ENCODE measurements at regions not wholly inside any gene's neighbourhood (a gene's known extent, or its start where the extent isn't known, plus 50 kb on each side); places are given as distances from the start of the nearest gene placed in this dataset.

GRCh38 chr20:55488593-55488992 is 516.7 kb downstream of the CBLN4 start:
- Histone ChIP-seq H3K9me3 (ENCODE audit: insufficient read depth, low read depth) (no peaks in the 10 kb centered on the region; the same call in 1 of the 2 replicates), H2AFZ (no peak overlapping the region), H4K20me1 (ENCODE audit: insufficient read depth) (0 out of 2 replicates have a peak, but pooled peaks cover 2% of the 10 kb centered on the region), H3K27ac (no peak overlapping the region), H3K4me3 (no peak overlapping the region), H3K27me3 (ENCODE audit: insufficient read depth, low read depth) (no peaks in the 10 kb centered on the region), H3K79me2 (ENCODE audit: low read depth) (no peaks in the 10 kb centered on the region), H3K4me1 (replicated peaks; ENCODE audit: insufficient read depth) (no peaks in the 10 kb centered on the region), H3K36me3 (ENCODE audit: low read depth) (no peaks in the 10 kb centered on the region), H3F3A (ENCODE audit: insufficient read depth, low read depth) (no peaks in the 10 kb centered on the region), H3K9me2 (ENCODE audit: insufficient read depth) (no peaks in the 10 kb centered on the region), H3K4me2 (no peak overlapping the region)
- POLR2A ChIA-PET (ENCODE audit: unreplicated experiment): no interaction called here
- intact Hi-C loops (cut with micrococcal nuclease; ENCODE audit: unreplicated experiment): no loop called here
- TF ChIP-seq, protein P1, sequence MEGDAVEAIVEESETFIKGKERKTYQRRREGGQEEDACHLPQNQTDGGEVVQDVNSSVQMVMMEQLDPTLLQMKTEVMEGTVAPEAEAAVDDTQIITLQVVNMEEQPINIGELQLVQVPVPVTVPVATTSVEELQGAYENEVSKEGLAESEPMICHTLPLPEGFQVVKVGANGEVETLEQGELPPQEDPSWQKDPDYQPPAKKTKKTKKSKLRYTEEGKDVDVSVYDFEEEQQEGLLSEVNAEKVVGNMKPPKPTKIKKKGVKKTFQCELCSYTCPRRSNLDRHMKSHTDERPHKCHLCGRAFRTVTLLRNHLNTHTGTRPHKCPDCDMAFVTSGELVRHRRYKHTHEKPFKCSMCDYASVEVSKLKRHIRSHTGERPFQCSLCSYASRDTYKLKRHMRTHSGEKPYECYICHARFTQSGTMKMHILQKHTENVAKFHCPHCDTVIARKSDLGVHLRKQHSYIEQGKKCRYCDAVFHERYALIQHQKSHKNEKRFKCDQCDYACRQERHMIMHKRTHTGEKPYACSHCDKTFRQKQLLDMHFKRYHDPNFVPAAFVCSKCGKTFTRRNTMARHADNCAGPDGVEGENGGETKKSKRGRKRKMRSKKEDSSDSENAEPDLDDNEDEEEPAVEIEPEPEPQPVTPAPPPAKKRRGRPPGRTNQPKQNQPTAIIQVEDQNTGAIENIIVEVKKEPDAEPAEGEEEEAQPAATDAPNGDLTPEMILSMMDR (conservative IDR thresholded peaks at IDR 0.05): no peak
- no peak for TF ChIP-seq EZH2 (IDR thresholded peaks at IDR 0.05; ENCODE audit: low read depth)
- no TSS peak for BruUV-seq (replicated peaks)
- CTCF ChIA-PET: no interaction called here
- DNase-seq: no peak

- H3K79me2 ChIP-seq (ENCODE audit: low read depth): no peaks in the 10 kb centered on the region
- no peak overlapping the region for H2AFZ ChIP-seq
- H3K4me3 ChIP-seq: no peak overlapping the region
- H4K20me1 ChIP-seq (ENCODE audit: insufficient read depth): 0 out of 2 replicates have a peak, but pooled peaks cover 4% of the 10 kb centered on the region
- intact Hi-C loops (cut with micrococcal nuclease; ENCODE audit: unreplicated experiment): no loop called here
- no TSS peak for BruUV-seq (replicated peaks)
- no peak for DNase-seq
- H3K27ac ChIP-seq: no peak overlapping the region
- H3K4me2 ChIP-seq: no peak overlapping the region
- ChIA-PET POLR2A (ENCODE audit: unreplicated experiment) (no interaction called here), CTCF (no interaction called here)
- no peaks in the 10 kb centered on the region for H3K9me2 ChIP-seq (ENCODE audit: insufficient read depth)
- H3K36me3 ChIP-seq (ENCODE audit: low read depth): no peaks in the 10 kb centered on the region
- TF ChIP-seq, protein P1 (conservative IDR thresholded peaks at IDR 0.05): no peak
- TF ChIP-seq EZH2 (IDR thresholded peaks at IDR 0.05; ENCODE audit: low read depth): no peak
- H3F3A ChIP-seq (ENCODE audit: insufficient read depth, low read depth): no peaks in the 10 kb centered on the region
- no peaks in the 10 kb centered on the region; the same call in 1 of the 2 replicates for H3K9me3 ChIP-seq (ENCODE audit: insufficient read depth, low read depth)
- no peaks in the 10 kb centered on the region for H3K4me1 ChIP-seq (replicated peaks; ENCODE audit: insufficient read depth)
- peaks cover 26% of the 10 kb centered on the region for H3K27me3 ChIP-seq (ENCODE audit: insufficient read depth, low read depth)
Measured at GRCh38 chr20:55478724-55479450, 526.4 kb downstream of the CBLN4 start.

DNA sequence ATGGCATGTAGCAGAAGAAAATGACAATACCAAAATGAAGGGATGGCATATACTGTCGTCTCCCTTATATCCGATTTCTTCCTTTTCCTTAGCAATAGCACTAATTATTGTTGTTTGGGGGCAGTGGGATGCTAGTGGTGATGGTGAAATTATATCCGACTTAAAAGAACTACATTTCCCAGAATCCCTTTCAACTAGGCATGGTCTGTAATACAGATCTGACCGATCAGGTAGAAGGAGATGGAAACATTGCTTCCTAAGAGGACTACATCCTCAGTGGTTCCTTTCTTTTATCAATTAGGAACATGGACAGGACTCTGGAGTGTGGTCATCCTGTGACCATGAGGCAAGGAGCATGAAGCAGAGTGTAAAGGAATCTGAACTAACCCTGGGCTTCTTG is 532.6 kb downstream of the CBLN4 start:
- no peak overlapping the region for H3K4me2 ChIP-seq
- peaks cover 12% of the 10 kb centered on the region for H3K27me3 ChIP-seq (ENCODE audit: insufficient read depth, low read depth)
- BruUV-seq (replicated peaks): no TSS peak
- no peak for DNase-seq
- H3K9me2 ChIP-seq (ENCODE audit: insufficient read depth): no peaks in the 10 kb centered on the region
- no peak overlapping the region for H3K4me3 ChIP-seq
- no peaks in the 10 kb centered on the region; the same call in 1 of the 2 replicates for H4K20me1 ChIP-seq (ENCODE audit: insufficient read depth)
- H3K9me3 ChIP-seq (ENCODE audit: insufficient read depth, low read depth): no peaks in the 10 kb centered on the region
- no peaks in the 10 kb centered on the region for H3K36me3 ChIP-seq (ENCODE audit: low read depth)
- CTCF ChIA-PET: no interaction called here
- H2AFZ ChIP-seq: no peak overlapping the region
- TF ChIP-seq, protein P1 (conservative IDR thresholded peaks at IDR 0.05): no peak
- TF ChIP-seq EZH2 (IDR thresholded peaks at IDR 0.05; ENCODE audit: low read depth): no peak
- no peaks in the 10 kb centered on the region for H3K4me1 ChIP-seq (replicated peaks; ENCODE audit: insufficient read depth)
- POLR2A ChIA-PET (ENCODE audit: unreplicated experiment): no interaction called here
- H3K27ac ChIP-seq: no peak overlapping the region
- intact Hi-C loops (cut with micrococcal nuclease; ENCODE audit: unreplicated experiment): no loop called here
- no peaks in the 10 kb centered on the region for H3K79me2 ChIP-seq (ENCODE audit: low read depth)
- H3F3A ChIP-seq (ENCODE audit: insufficient read depth, low read depth): no peaks in the 10 kb centered on the region

Data from PC-9 (cell line).